Activated CD8-positive, alpha-beta memory T cell treated with anti-CD3 and anti-CD28 coated beads, Interleukin-2, amount 10 ng/mL, durations not matched to agents 7 days and 5 days (primary cell): ENCODE measurements at regions not wholly inside any gene's neighbourhood (a gene's known extent, or its start where the extent isn't known, plus 50 kb on each side); places are given as distances from the start of the nearest gene placed in this dataset.

Experiments used
- ATAC-seq: fragments of 150-1000 bp; cut with Tn5 transposase; one replicate; pipeline ENCODE4 v1.10.0; 2021; ENCODE audit warnings: moderate library complexity
- CTCF ChIA-PET: fragments of 350-600 bp; sonication (Branson Sonifier 250); formaldehyde crosslinking; loops from one replicate; lab custom pipeline; 2021; ENCODE audit warnings: antibody characterized with exemption; lab: Charles Lee
- DNase-seq: peaks from one replicate; pipeline ENCODE4 v3.0.0-alpha.2; 2020
- H3K27ac Mint-ChIP-seq: one replicate; pipeline ENCODE4 v1.8.0; 2021; ENCODE audit warnings: mild to moderate bottlenecking, mixed read lengths
- H3K27me3 Mint-ChIP-seq: one replicate; pipeline ENCODE4 v1.8.0; 2021; ENCODE audit warnings: mixed read lengths
- H3K36me3 Mint-ChIP-seq: one replicate; pipeline ENCODE4 v1.8.0; 2021; ENCODE audit warnings: mild to moderate bottlenecking, mixed read lengths
- H3K4me1 Mint-ChIP-seq: one replicate; pipeline ENCODE4 v1.8.0; 2021; ENCODE audit warnings: mixed read lengths
- H3K4me3 Mint-ChIP-seq: one replicate; pipeline ENCODE4 v1.8.0; 2021; ENCODE audit warnings: mild to moderate bottlenecking, moderate library complexity, mixed read lengths
- H3K9me3 Mint-ChIP-seq: one replicate; pipeline ENCODE4 v1.8.0; 2022; ENCODE audit warnings: low read depth, mixed read lengths

GRCh38 chr14:49527221-49527620 is 59.0 kb downstream of the RPS29 start:
- Mint-ChIP-seq H3K9me3 (no peaks in the 10 kb centered on the region), H3K36me3 (no peaks in the 10 kb centered on the region), H3K27ac (no peak overlapping the region), H3K4me1 (no peaks in the 10 kb centered on the region), H3K27me3 (peaks cover 20% of the 10 kb centered on the region), H3K4me3 (no peak overlapping the region)
- ATAC-seq = no peak
- DNase-seq = no peak
- CTCF ChIA-PET = interaction anchor here (1.2 kb wide), 1 partner anchor 24 kb away, joined by 3 read pairs; no protein-coding TSS in a partner anchor

- H3K27ac Mint-ChIP-seq = no peak overlapping the region
- ATAC-seq (no peak), DNase-seq (no peak)
- H3K9me3 Mint-ChIP-seq = no peaks in the 10 kb centered on the region
- H3K27me3 Mint-ChIP-seq = peaks cover 12% of the 10 kb centered on the region
- no peaks in the 10 kb centered on the region for H3K36me3 Mint-ChIP-seq
- CTCF ChIA-PET = no interaction called here
- H3K4me3 Mint-ChIP-seq = no peak overlapping the region
- no peaks in the 10 kb centered on the region for H3K4me1 Mint-ChIP-seq
Measured at GRCh38 chr14:49526101-49526500, 60.1 kb downstream of the RPS29 start.

GRCh38 chr14:49516286-49516685 is 69.9 kb downstream of the RPS29 start:
- H3K36me3 Mint-ChIP-seq = no peaks in the 10 kb centered on the region
- CTCF ChIA-PET = no interaction called here
- no peaks in the 10 kb centered on the region for H3K4me1 Mint-ChIP-seq
- ATAC-seq (no peak), DNase-seq (no peak)
- H3K9me3 Mint-ChIP-seq = no peaks in the 10 kb centered on the region
- H3K4me3 Mint-ChIP-seq = no peak overlapping the region
- no peak overlapping the region for H3K27ac Mint-ChIP-seq
- H3K27me3 Mint-ChIP-seq = peaks cover 4% of the 10 kb centered on the region

- ATAC-seq (no peak), DNase-seq (no peak)
- Mint-ChIP-seq H3K27ac (no peak overlapping the region), H3K36me3 (no peaks in the 10 kb centered on the region), H3K4me3 (no peak overlapping the region), H3K4me1 (no peaks in the 10 kb centered on the region), H3K9me3 (no peaks in the 10 kb centered on the region), H3K27me3 (peaks cover 4% of the 10 kb centered on the region)
- CTCF ChIA-PET = no interaction called here
Measured at GRCh38 chr14:49512571-49512970, 73.6 kb downstream of the RPS29 start.

GRCh38 chr14:49512147-49512551 is 74.0 kb downstream of the RPS29 start:
- H3K9me3 Mint-ChIP-seq = no peaks in the 10 kb centered on the region
- DNase-seq (no peak), ATAC-seq (no peak)
- no peaks in the 10 kb centered on the region for H3K4me1 Mint-ChIP-seq
- H3K27me3 Mint-ChIP-seq = peaks cover 4% of the 10 kb centered on the region
- H3K4me3 Mint-ChIP-seq = no peak overlapping the region
- no peaks in the 10 kb centered on the region for H3K36me3 Mint-ChIP-seq
- CTCF ChIA-PET = no interaction called here
- no peak overlapping the region for H3K27ac Mint-ChIP-seq

GRCh38 chr14:49508124-49508523 is 78.1 kb downstream of the RPS29 start:
- Mint-ChIP-seq H3K27me3 (peaks cover 6% of the 10 kb centered on the region), H3K9me3 (no peaks in the 10 kb centered on the region), H3K27ac (no peak overlapping the region), H3K36me3 (no peaks in the 10 kb centered on the region), H3K4me3 (no peak overlapping the region), H3K4me1 (no peaks in the 10 kb centered on the region)
- CTCF ChIA-PET = no interaction called here
- no peak for ATAC-seq
- no peak for DNase-seq

- no peaks in the 10 kb centered on the region for H3K9me3 Mint-ChIP-seq
- ATAC-seq = no peak
- CTCF ChIA-PET = no interaction called here
- no peak overlapping the region for H3K27ac Mint-ChIP-seq
- DNase-seq = no peak
- H3K36me3 Mint-ChIP-seq = no peaks in the 10 kb centered on the region
- no peaks in the 10 kb centered on the region for H3K4me1 Mint-ChIP-seq
- peaks cover 10% of the 10 kb centered on the region for H3K27me3 Mint-ChIP-seq
- no peak overlapping the region for H3K4me3 Mint-ChIP-seq
Measured at GRCh38 chr14:49506650-49507049, 79.5 kb downstream of the RPS29 start.

GRCh38 chr14:49505041-49505766 is 81.0 kb downstream of the RPS29 start:
- no peak for ATAC-seq
- CTCF ChIA-PET = no interaction called here
- H3K36me3 Mint-ChIP-seq = no peaks in the 10 kb centered on the region
- H3K9me3 Mint-ChIP-seq = no peaks in the 10 kb centered on the region
- H3K4me3 Mint-ChIP-seq = no peak overlapping the region
- H3K27me3 Mint-ChIP-seq = peaks cover 16% of the 10 kb centered on the region
- H3K27ac Mint-ChIP-seq = no peak overlapping the region
- no peaks in the 10 kb centered on the region for H3K4me1 Mint-ChIP-seq
- DNase-seq = no peak

GRCh38 chr14:49497725-49498348 is 88.3 kb downstream of the RPS29 start:
- Mint-ChIP-seq H3K4me3 (no peak overlapping the region), H3K4me1 (no peaks in the 10 kb centered on the region), H3K27me3 (peaks cover 26% of the 10 kb centered on the region), H3K27ac (no peak overlapping the region), H3K36me3 (no peaks in the 10 kb centered on the region), H3K9me3 (no peaks in the 10 kb centered on the region)
- DNase-seq (no peak), ATAC-seq (peak; percentile 49)
- CTCF ChIA-PET = interaction anchor here (0.7 to 7.8 kb wide), 8 partner anchors 9 to 90 kb away, joined by 3 to 56 read pairs (median 4); no protein-coding TSS in a partner anchor

GRCh38 chr14:49497267-49497666 is 88.9 kb downstream of the RPS29 start:
- no peak for ATAC-seq
- CTCF ChIA-PET = interaction anchor here (0.7 to 7.8 kb wide), 7 partner anchors 9 to 90 kb away, joined by 3 to 56 read pairs (median 4); no protein-coding TSS in a partner anchor
- Mint-ChIP-seq H3K9me3 (no peaks in the 10 kb centered on the region), H3K36me3 (no peaks in the 10 kb centered on the region), H3K27ac (no peak overlapping the region), H3K4me1 (no peaks in the 10 kb centered on the region), H3K4me3 (no peak overlapping the region), H3K27me3 (peaks cover 26% of the 10 kb centered on the region)
- DNase-seq = no peak

GRCh38 chr14:49494836-49495235 is 91.3 kb downstream of the RPS29 start:
- CTCF ChIA-PET = interaction anchor here (7.8 kb wide), 1 partner anchor 34 kb away, joined by 56 read pairs; no protein-coding TSS in a partner anchor
- ATAC-seq (no peak), DNase-seq (no peak)
- H3K4me1 Mint-ChIP-seq = no peaks in the 10 kb centered on the region
- H3K27me3 Mint-ChIP-seq = peaks cover 17% of the 10 kb centered on the region
- no peaks in the 10 kb centered on the region for H3K36me3 Mint-ChIP-seq
- no peak overlapping the region for H3K4me3 Mint-ChIP-seq
- no peak overlapping the region for H3K27ac Mint-ChIP-seq
- no peaks in the 10 kb centered on the region for H3K9me3 Mint-ChIP-seq

GRCh38 chr14:49493557-49493956 is 92.6 kb downstream of the RPS29 start:
- Mint-ChIP-seq H3K27me3 (peaks cover 10% of the 10 kb centered on the region), H3K27ac (no peak overlapping the region), H3K4me1 (no peaks in the 10 kb centered on the region), H3K36me3 (no peaks in the 10 kb centered on the region), H3K9me3 (no peaks in the 10 kb centered on the region), H3K4me3 (no peak overlapping the region)
- no peak for DNase-seq
- CTCF ChIA-PET = interaction anchor here (7.8 kb wide), 1 partner anchor 33 kb away, joined by 56 read pairs; no protein-coding TSS in a partner anchor
- no peak for ATAC-seq

- Mint-ChIP-seq H3K27ac (no peak overlapping the region), H3K9me3 (no peaks in the 10 kb centered on the region), H3K36me3 (no peaks in the 10 kb centered on the region), H3K4me1 (no peaks in the 10 kb centered on the region), H3K27me3 (peaks cover 10% of the 10 kb centered on the region), H3K4me3 (no peak overlapping the region)
- CTCF ChIA-PET = no interaction called here
- no peak for ATAC-seq
- DNase-seq = no peak
Measured at GRCh38 chr14:49492151-49492550, 94.0 kb downstream of the RPS29 start.

- H3K9me3 Mint-ChIP-seq = no peaks in the 10 kb centered on the region
- CTCF ChIA-PET = interaction anchor here (1.8 kb wide), 1 partner anchor 8 kb away, joined by 9 read pairs; no protein-coding TSS in a partner anchor
- peaks cover 21% of the 10 kb centered on the region for H3K27me3 Mint-ChIP-seq
- DNase-seq (no peak), ATAC-seq (no peak)
- no peaks in the 10 kb centered on the region for H3K4me1 Mint-ChIP-seq
- H3K4me3 Mint-ChIP-seq = no peak overlapping the region
- H3K36me3 Mint-ChIP-seq = no peaks in the 10 kb centered on the region
- H3K27ac Mint-ChIP-seq = no peak overlapping the region
Measured at GRCh38 chr14:49489341-49489740, 96.8 kb downstream of the RPS29 start.
